ENCODE measurements at regions not wholly inside any gene's neighbourhood (a gene's known extent, or its start where the extent isn't known, plus 50 kb on each side); places are given as distances from the start of the nearest gene placed in this dataset.

GRCh38 chr13:44680746-44681355 is 104.7 kb upstream of the TSC22D1 start:
- no peak overlapping the region for H2AK5ac ChIP-seq (ENCODE audit: low read depth, low read length)
- no peaks in the 10 kb centered on the region for H4K20me1 ChIP-seq (replicated peaks in 1 of 2; ENCODE audit: control insufficient read depth in 1 of 2, insufficient read depth in 2 of 2, low read length in 2 of 2)
- H3K23ac ChIP-seq (ENCODE audit: insufficient read length) = no peak overlapping the region
- FAIRE-seq (no peak), DNase-seq (ENCODE audit: low read depth in 1 of 2, low spot score in 2 of 2) (no peak)
- no peak overlapping the region for H2BK5ac ChIP-seq (ENCODE audit: low read depth, low read length)
- H2BK15ac ChIP-seq (ENCODE audit: low read length) = no peak overlapping the region
- ChIA-PET POLR2A (ENCODE audit: partially characterized antibody) (no interaction called here), CTCF (ENCODE audit: partially characterized antibody) (no interaction called here)
- H3K18ac ChIP-seq (ENCODE audit: extremely low read depth, low read length) = no peak overlapping the region
- H2BK12ac ChIP-seq (ENCODE audit: low read depth, low read length) = no peak overlapping the region
- no peak overlapping the region for H4K8ac ChIP-seq (ENCODE audit: extremely low read depth, insufficient read depth, low read length)
- no peaks in the 10 kb centered on the region for H3K79me1 ChIP-seq (ENCODE audit: low read depth, low read length)
- no peak overlapping the region for H3K4me3 ChIP-seq (ENCODE audit: extremely low read depth in 1 of 4, insufficient read depth in 2 of 4, low read depth in 3 of 4, low read length in 4 of 4)
- H3K56ac ChIP-seq (replicated peaks; ENCODE audit: insufficient read length, low read depth, low read length) = no peak overlapping the region
- H3K36me3 ChIP-seq (ENCODE audit: control insufficient read depth in 2 of 4, insufficient read depth in 4 of 4, low read length in 3 of 4) = no peaks in the 10 kb centered on the region
- H3K4ac ChIP-seq (replicated peaks; ENCODE audit: insufficient read length, low read depth, low read length) = no peak overlapping the region
- peaks cover 3 to 17% of the 10 kb centered on the region in 2 experiments; a peak in 1 of 4 replicates for H3K9me3 ChIP-seq (ENCODE audit: insufficient read depth in 2 of 2, low read depth in 1 of 2, low read length in 1 of 2)
- H4K5ac ChIP-seq (ENCODE audit: insufficient read length, low read depth, low read length) = no peak overlapping the region
- H3K27me3 ChIP-seq (replicated peaks in 1 of 4; ENCODE audit: control insufficient read depth in 3 of 4, extremely low read depth in 1 of 4, insufficient read depth in 3 of 4, low read length in 3 of 4) = no peaks in the 10 kb centered on the region
- no peak overlapping the region for H3K14ac ChIP-seq (ENCODE audit: insufficient read length)
- no peaks in the 10 kb centered on the region for H3K79me2 ChIP-seq (ENCODE audit: control insufficient read depth in 1 of 2, insufficient read depth in 2 of 2, low read length in 2 of 2)
- H3K4me1 ChIP-seq (replicated peaks in 1 of 4; ENCODE audit: control insufficient read depth in 3 of 4, insufficient read depth in 4 of 4, low read length in 3 of 4) = no peaks in the 10 kb centered on the region
- H2AFZ ChIP-seq (ENCODE audit: low read length) = no peak overlapping the region
- no peak overlapping the region for H3K9ac ChIP-seq (replicated peaks in 1 of 4; ENCODE audit: extremely low read depth in 1 of 4, low read depth in 3 of 4, low read length in 3 of 4)
- no peak overlapping the region for H4K91ac ChIP-seq (replicated peaks; ENCODE audit: insufficient read length, low read length)
- H3K23me2 ChIP-seq (ENCODE audit: low read depth, low read length) = no peaks in the 10 kb centered on the region
- H3K4me2 ChIP-seq (ENCODE audit: insufficient read depth in 1 of 2, low read depth in 2 of 2, low read length in 2 of 2) = no peak overlapping the region
- H2BK20ac ChIP-seq (ENCODE audit: low read length) = no peak overlapping the region
- no peak overlapping the region for H2BK120ac ChIP-seq (replicated peaks; ENCODE audit: low read depth, low read length)
- no peak overlapping the region for H3K27ac ChIP-seq (ENCODE audit: low read depth, low read length)
- TF ChIP-seq SIN3A (conservative IDR thresholded peaks at IDR 0.05 in 1 of 2, IDR thresholded peaks at IDR 0.05 in 1 of 2; ENCODE audit: low read depth in 1 of 2, low read length in 2 of 2) (no peak), POLR2AphosphoS5 (IDR thresholded peaks at IDR 0.05; ENCODE audit: low read depth, low read length) (no peak), CTBP2 (IDR thresholded peaks at IDR 0.05; ENCODE audit: borderline replicate concordance, insufficient read depth, insufficient read length, low read length) (no peak), BCL11A (IDR thresholded peaks at IDR 0.05; ENCODE audit: low read depth in 2 of 2, low read length in 2 of 2) (no peak), RAD21 (IDR thresholded peaks at IDR 0.05 in 1 of 2, conservative IDR thresholded peaks at IDR 0.05 in 1 of 2; ENCODE audit: low read depth in 2 of 2, low read length in 2 of 2) (no peak), TEAD4 (IDR thresholded peaks at IDR 0.05; ENCODE audit: low read depth, low read length) (no peak), ZNF274 (IDR thresholded peaks at IDR 0.05; ENCODE audit: borderline replicate concordance, extremely low read depth, low read length) (no peak), BACH1 (IDR thresholded peaks at IDR 0.05; ENCODE audit: low read length) (no peak), SP1 (IDR thresholded peaks at IDR 0.05; ENCODE audit: low read depth, low read length) (no peak)
